Lower leg skin (tissue), 4 donors: ENCODE measurements at regions not wholly inside any gene's neighbourhood (a gene's known extent, or its start where the extent isn't known, plus 50 kb on each side); places are given as distances from the start of the nearest gene placed in this dataset.

ENCODE experiments used
- DNase-seq, 2 donors: peaks; one replicate each; pipeline ENCODE4 v3.0.0-alpha.2; 2019; ENCODE audit warnings: low spot score in 2 of 2
- H3K4me3 ChIP-seq: fragments of 200-600 bp; sonication (generic); 2 replicates; pipeline ENCODE4 v1.5.1; 2017; ENCODE audit warnings: mild to moderate bottlenecking, low read depth; ENCODE audit not compliant: poor library complexity, severe bottlenecking
- CTCF ChIP-seq, 3 donors: fragments of 450-650 bp; IDR thresholded peaks; one replicate each; pipeline ENCODE4 v1.5.1; 2016; ENCODE audit warnings: antibody characterized with exemption in 3 of 3, mild to moderate bottlenecking in 3 of 3, moderate library complexity in 2 of 3
- POLR2A ChIP-seq, 2 donors: fragments of 450-650 bp; IDR thresholded peaks; one replicate each; pipeline ENCODE4 v1.6.1; 2016 to 2017; ENCODE audit warnings: antibody characterized with exemption in 2 of 2, mild to moderate bottlenecking in 1 of 2, moderate library complexity in 1 of 2
- WGBS, 2 donors: methylation state at CpG; one replicate each; pipeline ENCODE4 v1.1.5; 2018; 5-methylcytosine and 5-hydroxymethylcytosine counted together
- intact Hi-C: fragments of 100-400 bp; cut with DNase I; formaldehyde crosslinking; loops from one replicate; pipeline ENCODE4 v1.15.0; 2023; ENCODE audit warnings: low total_unique reads

GRCh38 chr16:51550800-51551347, 399.8 kb upstream of the SALL1 start:
- 68 to 71% methylated on average over 4 of the region's 4 CpGs for WGBS, 2 donors
- intact Hi-C loops, result no loop called here
- TF ChIP-seq POLR2A (IDR thresholded peaks at IDR 0.05) (no peak), CTCF (IDR thresholded peaks at IDR 0.05) (no peak)
- no peak overlapping the region for H3K4me3 ChIP-seq
- DNase-seq, result no peak

- 66 to 81% methylated on average over 3 of the region's 3 CpGs for WGBS, 2 donors
- no peak for DNase-seq
- H3K4me3 ChIP-seq, result no peak overlapping the region
- no peak for TF ChIP-seq CTCF (IDR thresholded peaks at IDR 0.05)
- no peak for TF ChIP-seq POLR2A (IDR thresholded peaks at IDR 0.05)
- intact Hi-C loops, result no loop called here
These were observed 398.8 kb upstream of the SALL1 start for GRCh38 chr16:51549836-51550235.

- TF ChIP-seq CTCF (IDR thresholded peaks at IDR 0.05), result no peak
- no peak for TF ChIP-seq POLR2A (IDR thresholded peaks at IDR 0.05)
- no peak for DNase-seq
- H3K4me3 ChIP-seq, result no peak overlapping the region
- intact Hi-C loops, result no loop called here
- WGBS, 2 donors, result 73 to 75% methylated on average over 6 of the region's 6 CpGs
These were observed 394.9 kb upstream of the SALL1 start for GRCh38 chr16:51545951-51546350.

GRCh38 chr16:51544851-51545467, 393.9 kb upstream of the SALL1 start:
- WGBS, 2 donors, result 39 to 47% methylated on average over 13 of the region's 13 CpGs
- no peak for TF ChIP-seq CTCF (IDR thresholded peaks at IDR 0.05)
- TF ChIP-seq POLR2A (IDR thresholded peaks at IDR 0.05), result no peak
- no peak overlapping the region for H3K4me3 ChIP-seq
- intact Hi-C loops, result no loop called here
- no peak for DNase-seq

GRCh38 chr16:51543971-51544370, 392.9 kb upstream of the SALL1 start:
- intact Hi-C loops, result no loop called here
- no peak overlapping the region for H3K4me3 ChIP-seq
- DNase-seq, result no peak
- TF ChIP-seq POLR2A (IDR thresholded peaks at IDR 0.05) (no peak), CTCF (IDR thresholded peaks at IDR 0.05) (no peak)
- 82 to 83% methylated on average over 9 of the region's 9 CpGs for WGBS, 2 donors
